HCT116 (cell line): ENCODE measurements at regions not wholly inside any gene's neighbourhood (a gene's known extent, or its start where the extent isn't known, plus 50 kb on each side); places are given as distances from the start of the nearest gene placed in this dataset.

ENCODE experiments used
- ATAC-seq: fragments of 200-7000 bp; cut with Tn5 transposase; 2 replicates; pipeline ENCODE4 v1.9.1; 2020; ENCODE audit warnings: mild to moderate bottlenecking, moderate library complexity
- BruUV-seq: library from RNA; stranded (reverse); fragments of 400-500 nt; replicated peaks from 2 replicates; lab custom pipeline; 2021; lab: Mats Ljungman, UMichigan
- CTCF ChIA-PET: fragments of 300-600 bp; sonication (Branson Sonifier 250); formaldehyde crosslinking; loops from one replicate; lab custom pipeline; 2021; ENCODE audit warnings: antibody characterized with exemption; lab: Charles Lee
- POLR2A ChIA-PET: fragments of 300-600, 350-600 bp; sonication (Branson Sonifier 250); formaldehyde crosslinking; loops from one replicate; lab custom pipeline; 2021; ENCODE audit warnings: antibody characterized with exemption; lab: Charles Lee
- RAD21 ChIA-PET, 2 experiments: fragments of 300-600 bp; sonication (Branson Sonifier 250); formaldehyde crosslinking; loops; one replicate each; lab custom pipeline; 2023; ENCODE audit warnings: low total read pairs in 2 of 2; ENCODE audit not compliant: uncharacterized antibody in 2 of 2, unreplicated experiment in 2 of 2, low non-redundant PET in 1 of 2; lab: Charles Lee
- DNase-seq: peaks from one replicate; pipeline ENCODE4 v3.0.0-alpha.2; 2010; ENCODE audit warnings: low read depth, low spot score
- H2AFZ ChIP-seq: fragments of 200-600 bp; shearing (Covaris generic), sonication (generic); 2 replicates; pipeline ENCODE4 v1.6.1; 2017; ENCODE audit warnings: low read depth, mixed run types, mixed read lengths, antibody characterized with exemption, low read length; ENCODE audit not compliant: poor library complexity, severe bottlenecking
- H3K27ac ChIP-seq: 2 replicates; pipeline ENCODE4 v1.5.1; 2012; ENCODE audit warnings: low read depth, low read length
- H3K27me3 ChIP-seq: fragments of 200-600 bp; sonication (generic); 2 replicates; pipeline ENCODE4 v1.6.1; 2016; ENCODE audit warnings: mixed run types, low read length, mixed read lengths; ENCODE audit not compliant: insufficient read depth
- H3K36me3 ChIP-seq, 2 experiments: fragments of 200-500 bp in 1 of 2; fragments of 200-600 bp in 1 of 2; sonication (Bioruptor generic) in 1 of 2; sonication (generic) in 1 of 2; 2 replicates each; pipeline versions ENCODE4 v1.5.1 to v1.6.1; 2014 to 2016; ENCODE audit warnings: low read length in 2 of 2, inconsistent platforms in 1 of 2, mixed read lengths in 1 of 2, mixed run types in 1 of 2; ENCODE audit not compliant: insufficient read depth in 2 of 2, control insufficient read depth in 1 of 2
- H3K4me1 ChIP-seq, 2 experiments: fragments of 200-600 bp in 1 of 2; sonication (generic) in 1 of 2; 2 replicates each; pipeline versions ENCODE4 v1.5.1 to v1.6.1; 2012 to 2017; ENCODE audit warnings: low read length in 2 of 2, inconsistent platforms in 1 of 2, mild to moderate bottlenecking in 1 of 2, mixed read lengths in 1 of 2, mixed run types in 1 of 2, moderate library complexity in 1 of 2; ENCODE audit not compliant: insufficient read depth in 2 of 2, control insufficient read depth in 1 of 2
- H3K4me2 ChIP-seq: fragments of 200-600 bp; sonication (generic); 2 replicates; pipeline ENCODE4 v1.6.1; 2017; ENCODE audit warnings: mixed run types, low read length, mixed read lengths
- H3K4me3 ChIP-seq, 2 experiments: fragments of 200-600 bp in 1 of 2; sonication (generic) in 1 of 2; replicated peaks in 1 of 2; 2 replicates each; pipeline ENCODE4 v1.5.1; 2011 to 2016; ENCODE audit warnings: low read length in 2 of 2, control low read depth in 1 of 2, low read depth in 1 of 2, mild to moderate bottlenecking in 1 of 2, mixed read lengths in 1 of 2, mixed run types in 1 of 2
- H3K79me2 ChIP-seq: fragments of 200-600 bp; sonication (generic); 2 replicates; pipeline ENCODE4 v1.6.1; 2017; ENCODE audit warnings: mild to moderate bottlenecking, mixed run types, low read length, moderate library complexity, mixed read lengths; ENCODE audit not compliant: insufficient read depth
- H3K9ac ChIP-seq: fragments of 200-600 bp; sonication (generic); 2 replicates; pipeline ENCODE4 v1.6.1; 2016; ENCODE audit warnings: low read length, mixed read lengths
- H3K9me2 ChIP-seq: fragments of 200-600 bp; sonication (generic), shearing (Covaris generic); 2 replicates; pipeline ENCODE4 v1.6.1; 2017; ENCODE audit warnings: mixed run types, mild to moderate bottlenecking, moderate library complexity; ENCODE audit not compliant: insufficient read depth
- H3K9me3 ChIP-seq, 2 experiments: fragments of 200-500 bp in 1 of 2; fragments of 200-600 bp in 1 of 2; sonication (Bioruptor generic) in 1 of 2; sonication (generic) in 1 of 2; 2 replicates each; pipeline ENCODE4 v1.6.1; 2014 to 2017; ENCODE audit warnings: low read length in 2 of 2, mixed read lengths in 2 of 2, inconsistent platforms in 1 of 2, low read depth in 1 of 2, mild to moderate bottlenecking in 1 of 2, mixed run types in 1 of 2, moderate library complexity in 1 of 2; ENCODE audit not compliant: control insufficient read depth in 1 of 2, insufficient read depth in 1 of 2
- H4K20me1 ChIP-seq: fragments of 200-600 bp; sonication (generic), shearing (Covaris generic); 2 replicates; pipeline ENCODE4 v1.6.1; 2017; ENCODE audit warnings: mixed run types, mild to moderate bottlenecking, moderate library complexity; ENCODE audit not compliant: insufficient read depth
- CBX3 ChIP-seq: IDR thresholded peaks from 2 replicates; pipeline ENCODE4 v1.6.1; 2012; ENCODE audit warnings: low read depth
- CEBPB ChIP-seq: IDR thresholded peaks from 2 replicates; pipeline ENCODE4 v1.6.1; 2012; ENCODE audit warnings: low read depth
- EZH2phosphoT487 ChIP-seq: fragments of 200-600 bp; IDR thresholded peaks from 2 replicates; pipeline ENCODE4 v1.6.1; 2018; ENCODE audit warnings: antibody characterized with exemption, borderline replicate concordance
- FOSL1 ChIP-seq: IDR thresholded peaks from 2 replicates; pipeline ENCODE4 v1.6.1; 2012; ENCODE audit warnings: low read depth
- JUND ChIP-seq: IDR thresholded peaks from 2 replicates; pipeline ENCODE4 v1.6.1; 2012
- POLR2A ChIP-seq: IDR thresholded peaks from 2 replicates; pipeline ENCODE4 v1.7.0; 2011; ENCODE audit warnings: borderline replicate concordance; ENCODE audit not compliant: insufficient read depth, insufficient read length; ENCODE audit errors: extremely low read depth
- POLR2AphosphoS5 ChIP-seq: IDR thresholded peaks from 2 replicates; pipeline ENCODE4 v1.6.1; 2011; ENCODE audit warnings: mild to moderate bottlenecking, low read depth, low read length, moderate library complexity
- SIN3A ChIP-seq: IDR thresholded peaks from 2 replicates; pipeline ENCODE4 v1.6.1; 2012; ENCODE audit warnings: low read depth
- SP1 ChIP-seq: IDR thresholded peaks from 2 replicates; pipeline ENCODE4 v1.6.1; 2012; ENCODE audit warnings: low read depth
- intact Hi-C: fragments of 100-400 bp; cut with micrococcal nuclease; formaldehyde crosslinking; loops from 2 replicates; pipeline ENCODE4 v1.10.0; 2022
- TF ChIP-seq, protein P1 (sequence below): IDR thresholded peaks from 2 replicates; pipeline ENCODE4 v1.6.1; 2012; ENCODE audit warnings: low read depth

DNA sequence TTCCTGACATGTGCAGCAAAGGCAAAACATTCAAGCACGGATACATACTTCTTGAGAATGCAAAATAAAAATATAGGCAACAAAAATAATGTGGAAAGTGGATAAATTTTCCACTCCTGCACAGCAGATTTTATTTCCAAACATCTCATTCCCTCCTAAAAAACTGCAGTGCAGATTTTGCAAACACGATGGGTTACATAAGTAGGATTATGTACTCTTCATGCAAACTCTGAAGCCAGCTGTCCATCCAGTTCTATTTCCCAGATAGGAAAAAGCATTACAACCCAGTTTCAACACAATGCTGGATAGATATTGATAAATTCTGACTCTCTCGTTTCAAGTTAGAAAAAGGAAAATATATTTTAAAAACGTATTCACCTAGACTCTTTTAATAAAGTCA, 52.7 kb upstream of the CCNG1 start:
- ChIA-PET POLR2A (no interaction called here), CTCF (no interaction called here)
- BruUV-seq = no TSS peak

More for the DNA sequence above, 52.7 kb upstream of the CCNG1 start:
- Histone ChIP-seq H3K9ac (no peak overlapping the region), H3K4me3 (no peak overlapping the region), H3K36me3 (no peaks in the 10 kb centered on the region), H2AFZ (no peak overlapping the region), H3K9me2 (no peaks in the 10 kb centered on the region), H3K27me3 (no peaks in the 10 kb centered on the region; the same call in 1 of the 2 replicates), H4K20me1 (no peaks in the 10 kb centered on the region), H3K4me2 (no peak overlapping the region), H3K79me2 (no peaks in the 10 kb centered on the region)
- intact Hi-C loops = no loop called here
- TF ChIP-seq FOSL1 = no peak
- TF ChIP-seq, protein P1, sequence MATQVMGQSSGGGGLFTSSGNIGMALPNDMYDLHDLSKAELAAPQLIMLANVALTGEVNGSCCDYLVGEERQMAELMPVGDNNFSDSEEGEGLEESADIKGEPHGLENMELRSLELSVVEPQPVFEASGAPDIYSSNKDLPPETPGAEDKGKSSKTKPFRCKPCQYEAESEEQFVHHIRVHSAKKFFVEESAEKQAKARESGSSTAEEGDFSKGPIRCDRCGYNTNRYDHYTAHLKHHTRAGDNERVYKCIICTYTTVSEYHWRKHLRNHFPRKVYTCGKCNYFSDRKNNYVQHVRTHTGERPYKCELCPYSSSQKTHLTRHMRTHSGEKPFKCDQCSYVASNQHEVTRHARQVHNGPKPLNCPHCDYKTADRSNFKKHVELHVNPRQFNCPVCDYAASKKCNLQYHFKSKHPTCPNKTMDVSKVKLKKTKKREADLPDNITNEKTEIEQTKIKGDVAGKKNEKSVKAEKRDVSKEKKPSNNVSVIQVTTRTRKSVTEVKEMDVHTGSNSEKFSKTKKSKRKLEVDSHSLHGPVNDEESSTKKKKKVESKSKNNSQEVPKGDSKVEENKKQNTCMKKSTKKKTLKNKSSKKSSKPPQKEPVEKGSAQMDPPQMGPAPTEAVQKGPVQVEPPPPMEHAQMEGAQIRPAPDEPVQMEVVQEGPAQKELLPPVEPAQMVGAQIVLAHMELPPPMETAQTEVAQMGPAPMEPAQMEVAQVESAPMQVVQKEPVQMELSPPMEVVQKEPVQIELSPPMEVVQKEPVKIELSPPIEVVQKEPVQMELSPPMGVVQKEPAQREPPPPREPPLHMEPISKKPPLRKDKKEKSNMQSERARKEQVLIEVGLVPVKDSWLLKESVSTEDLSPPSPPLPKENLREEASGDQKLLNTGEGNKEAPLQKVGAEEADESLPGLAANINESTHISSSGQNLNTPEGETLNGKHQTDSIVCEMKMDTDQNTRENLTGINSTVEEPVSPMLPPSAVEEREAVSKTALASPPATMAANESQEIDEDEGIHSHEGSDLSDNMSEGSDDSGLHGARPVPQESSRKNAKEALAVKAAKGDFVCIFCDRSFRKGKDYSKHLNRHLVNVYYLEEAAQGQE = no peak
- TF ChIP-seq POLR2AphosphoS5 = no peak
- no peak for TF ChIP-seq EZH2phosphoT487
- TF ChIP-seq SP1 = no peak
- no peak for TF ChIP-seq JUND
- TF ChIP-seq SIN3A = no peak
- no peak for TF ChIP-seq POLR2A
- no peak for TF ChIP-seq CEBPB
- no peak for TF ChIP-seq CBX3
- TF ChIP-seq, all 23 proteins: peak for 0
- DNase-seq (no peak), ATAC-seq (no peak)
- Histone ChIP-seq H3K4me1 (peaks cover 6% of the 10 kb centered on the region in 2 experiments; a peak in 3 of 4 replicates), H3K27ac (no peak overlapping the region), H3K9me3 (no peaks in the 10 kb centered on the region)
- RAD21 ChIA-PET = no interaction called here
